ENCODE measurements at regions not wholly inside any gene's neighbourhood (a gene's known extent, or its start where the extent isn't known, plus 50 kb on each side); places are given as distances from the start of the nearest gene placed in this dataset.

DNA sequence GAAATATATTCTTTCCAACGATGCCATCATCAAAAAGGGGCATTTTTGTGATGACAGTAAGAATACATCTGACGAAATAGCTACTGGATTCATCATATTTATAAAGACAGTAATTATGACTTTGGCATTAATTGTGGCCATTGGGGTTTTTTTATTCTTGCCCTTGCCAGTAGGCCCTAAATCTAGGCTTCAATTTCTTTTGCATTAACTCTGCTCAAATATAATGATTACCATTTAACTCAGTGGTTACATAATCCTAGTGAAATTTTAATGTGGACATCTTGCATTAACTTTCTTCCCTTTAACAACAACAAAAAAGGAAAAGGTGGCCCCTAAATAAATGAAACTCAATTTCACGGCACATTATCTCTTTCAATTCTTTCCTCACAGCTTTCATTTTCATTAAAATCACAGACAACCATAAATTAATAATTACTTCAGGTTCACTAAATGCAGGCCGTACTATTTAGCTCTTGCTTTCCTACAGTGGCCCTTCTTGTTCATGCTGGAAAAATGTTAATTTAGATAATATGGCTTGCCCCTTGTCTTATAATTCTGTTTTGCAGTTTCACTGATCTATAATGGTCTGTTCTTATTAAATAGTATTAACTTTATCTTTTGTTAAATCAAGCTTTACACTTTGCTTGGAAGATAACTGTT lies 615.6 kb downstream of the DACH1 start:
- H2AFZ ChIP-seq (ENCODE audit: low read depth, low read length) = no peak overlapping the region
- H2BK12ac ChIP-seq (ENCODE audit: low read length in 2 of 2) = no peak overlapping the region
- no peak overlapping the region for H4K8ac ChIP-seq (ENCODE audit: low read length)
- H2BK120ac ChIP-seq (ENCODE audit: low read depth, low read length) = no peak overlapping the region
- H3K4ac ChIP-seq (ENCODE audit: low read depth in 1 of 2, low read length in 2 of 2) = no peak overlapping the region
- no peak for DNase-seq
- no peak overlapping the region for H3K18ac ChIP-seq (ENCODE audit: low read depth in 1 of 2, low read length in 2 of 2)
- H3K36me3 ChIP-seq (ENCODE audit: control insufficient read depth in 1 of 2, insufficient read depth in 2 of 2, low read depth in 1 of 2, low read length in 2 of 2) = no peaks in the 10 kb centered on the region
- H3K79me1 ChIP-seq (replicated peaks; ENCODE audit: low read length, poor library complexity, severe bottlenecking) = no peaks in the 10 kb centered on the region
- 96% methylated on average over 1 of the region's 4 CpGs for WGBS
- no peak overlapping the region for H3K9ac ChIP-seq (ENCODE audit: low read length)
- H2AK5ac ChIP-seq (ENCODE audit: low read length, severe bottlenecking) = no peak overlapping the region
- no peak overlapping the region for H2BK15ac ChIP-seq (ENCODE audit: low read depth, poor library complexity, severe bottlenecking)
- H2BK5ac ChIP-seq (ENCODE audit: low read depth, low read length, poor library complexity, severe bottlenecking) = no peak overlapping the region
- no peak overlapping the region for H3K23ac ChIP-seq (ENCODE audit: low read length in 2 of 2)
- H4K91ac ChIP-seq (ENCODE audit: low read length) = no peak overlapping the region
- no peak overlapping the region for H3K27ac ChIP-seq (ENCODE audit: low read length, poor library complexity, severe bottlenecking)
- H3K4me1 ChIP-seq (ENCODE audit: control insufficient read depth, insufficient read depth, low read depth, low read length) = no peaks in the 10 kb centered on the region
- H3K27me3 ChIP-seq (ENCODE audit: control insufficient read depth in 1 of 2, insufficient read depth in 1 of 2, low read length in 2 of 2) = no peaks in the 10 kb centered on the region
- no peak overlapping the region for H3K4me3 ChIP-seq (ENCODE audit: insufficient read depth in 1 of 2, low read depth in 1 of 2, low read length in 2 of 2)
- H3K4me2 ChIP-seq (ENCODE audit: low read length, poor library complexity, severe bottlenecking) = no peak overlapping the region
- no peak overlapping the region for H3K14ac ChIP-seq (ENCODE audit: low read length in 2 of 2)
- H3K9me3 ChIP-seq (ENCODE audit: control insufficient read depth, low read length) = no peaks in the 10 kb centered on the region

DNA sequence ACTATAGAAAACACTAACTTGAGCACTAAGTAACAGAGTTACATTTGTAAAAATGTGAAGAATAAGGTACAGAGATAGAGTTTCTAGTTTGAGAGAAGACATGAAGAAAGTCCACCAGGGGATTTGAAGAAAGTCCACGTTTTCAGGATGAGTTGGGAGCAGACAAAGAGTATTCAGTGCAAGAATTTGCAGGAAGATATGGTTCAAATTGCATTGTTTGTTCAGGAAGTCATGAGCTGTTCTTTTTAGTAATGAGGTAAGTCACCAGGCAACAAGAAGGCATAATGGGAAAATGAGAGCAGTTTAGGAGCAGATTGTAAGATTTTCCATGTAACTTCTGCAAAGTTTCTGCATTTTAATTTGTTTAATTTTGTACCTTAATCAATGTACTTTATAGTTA lies 618.0 kb downstream of the DACH1 start:
- Histone ChIP-seq H3K14ac (ENCODE audit: low read length in 2 of 2) (no peak overlapping the region), H4K8ac (ENCODE audit: low read length) (no peak overlapping the region), H2BK15ac (ENCODE audit: low read depth, poor library complexity, severe bottlenecking) (no peak overlapping the region), H3K4me2 (ENCODE audit: low read length, poor library complexity, severe bottlenecking) (no peak overlapping the region), H3K23ac (ENCODE audit: low read length in 2 of 2) (no peak overlapping the region), H3K36me3 (ENCODE audit: control insufficient read depth in 1 of 2, insufficient read depth in 2 of 2, low read depth in 1 of 2, low read length in 2 of 2) (no peaks in the 10 kb centered on the region), H3K27me3 (ENCODE audit: control insufficient read depth in 1 of 2, insufficient read depth in 1 of 2, low read length in 2 of 2) (no peaks in the 10 kb centered on the region), H2BK12ac (ENCODE audit: low read length in 2 of 2) (no peak overlapping the region), H3K4ac (ENCODE audit: low read depth in 1 of 2, low read length in 2 of 2) (no peak overlapping the region), H2AFZ (ENCODE audit: low read depth, low read length) (no peak overlapping the region), H3K79me1 (replicated peaks; ENCODE audit: low read length, poor library complexity, severe bottlenecking) (no peaks in the 10 kb centered on the region), H3K9ac (ENCODE audit: low read length) (no peak overlapping the region), H2BK5ac (ENCODE audit: low read depth, low read length, poor library complexity, severe bottlenecking) (no peak overlapping the region), H3K9me3 (ENCODE audit: control insufficient read depth, low read length) (no peaks in the 10 kb centered on the region), H3K27ac (ENCODE audit: low read length, poor library complexity, severe bottlenecking) (no peak overlapping the region), H3K4me1 (ENCODE audit: control insufficient read depth, insufficient read depth, low read depth, low read length) (no peaks in the 10 kb centered on the region), H3K18ac (ENCODE audit: low read depth in 1 of 2, low read length in 2 of 2) (no peak overlapping the region), H2AK5ac (ENCODE audit: low read length, severe bottlenecking) (no peak overlapping the region), H4K91ac (ENCODE audit: low read length) (no peak overlapping the region), H2BK120ac (ENCODE audit: low read depth, low read length) (no peak overlapping the region), H3K4me3 (ENCODE audit: insufficient read depth in 1 of 2, low read depth in 1 of 2, low read length in 2 of 2) (no peak overlapping the region)
- no peak for DNase-seq
- WGBS = 55% methylated on average over 1 of the region's 1 CpG

DNA sequence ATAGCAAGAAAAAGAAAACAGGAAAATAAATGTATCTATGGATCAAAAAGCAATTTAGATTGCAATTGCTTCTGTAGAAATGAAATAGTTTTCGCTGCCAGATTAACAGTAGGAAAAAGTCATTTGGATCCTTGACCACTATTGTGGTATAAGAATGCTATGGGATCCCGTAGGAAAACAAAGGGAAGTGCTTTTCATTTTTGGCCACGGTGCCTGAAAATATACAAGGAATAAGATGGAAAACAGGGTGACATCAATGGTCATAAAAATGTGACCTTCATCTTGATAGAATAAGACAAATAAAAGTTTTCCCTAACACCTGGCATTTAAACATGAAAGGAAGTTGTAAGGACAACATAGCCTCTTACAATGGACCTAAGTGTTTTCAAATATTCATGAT lies 622.8 kb downstream of the DACH1 start:
- no peak overlapping the region for H2AFZ ChIP-seq (ENCODE audit: low read depth, low read length)
- no peak overlapping the region for H2BK5ac ChIP-seq (ENCODE audit: low read depth, low read length, poor library complexity, severe bottlenecking)
- H2BK15ac ChIP-seq (ENCODE audit: low read depth, poor library complexity, severe bottlenecking) = no peak overlapping the region
- no peak for DNase-seq
- over 99% methylated on average over 3 of the region's 3 CpGs for WGBS
- H3K27me3 ChIP-seq (ENCODE audit: control insufficient read depth in 1 of 2, insufficient read depth in 1 of 2, low read length in 2 of 2) = no peaks in the 10 kb centered on the region
- no peaks in the 10 kb centered on the region for H3K9me3 ChIP-seq (ENCODE audit: control insufficient read depth, low read length)
- no peak overlapping the region for H3K14ac ChIP-seq (ENCODE audit: low read length in 2 of 2)
- H3K4me3 ChIP-seq (ENCODE audit: insufficient read depth in 1 of 2, low read depth in 1 of 2, low read length in 2 of 2) = no peak overlapping the region
- no peak overlapping the region for H3K9ac ChIP-seq (ENCODE audit: low read length)
- no peak overlapping the region for H4K91ac ChIP-seq (ENCODE audit: low read length)
- H2AK5ac ChIP-seq (ENCODE audit: low read length, severe bottlenecking) = no peak overlapping the region
- no peak overlapping the region for H3K27ac ChIP-seq (ENCODE audit: low read length, poor library complexity, severe bottlenecking)
- no peak overlapping the region for H3K4me2 ChIP-seq (ENCODE audit: low read length, poor library complexity, severe bottlenecking)
- H4K8ac ChIP-seq (ENCODE audit: low read length) = no peak overlapping the region
- H3K18ac ChIP-seq (ENCODE audit: low read depth in 1 of 2, low read length in 2 of 2) = no peak overlapping the region
- no peaks in the 10 kb centered on the region for H3K79me1 ChIP-seq (replicated peaks; ENCODE audit: low read length, poor library complexity, severe bottlenecking)
- H2BK12ac ChIP-seq (ENCODE audit: low read length in 2 of 2) = no peak overlapping the region
- no peaks in the 10 kb centered on the region for H3K36me3 ChIP-seq (ENCODE audit: control insufficient read depth in 1 of 2, insufficient read depth in 2 of 2, low read depth in 1 of 2, low read length in 2 of 2)
- H3K4ac ChIP-seq (ENCODE audit: low read depth in 1 of 2, low read length in 2 of 2) = no peak overlapping the region
- H3K4me1 ChIP-seq (ENCODE audit: control insufficient read depth, insufficient read depth, low read depth, low read length) = no peaks in the 10 kb centered on the region
- no peak overlapping the region for H2BK120ac ChIP-seq (ENCODE audit: low read depth, low read length)
- no peak overlapping the region for H3K23ac ChIP-seq (ENCODE audit: low read length in 2 of 2)

DNA sequence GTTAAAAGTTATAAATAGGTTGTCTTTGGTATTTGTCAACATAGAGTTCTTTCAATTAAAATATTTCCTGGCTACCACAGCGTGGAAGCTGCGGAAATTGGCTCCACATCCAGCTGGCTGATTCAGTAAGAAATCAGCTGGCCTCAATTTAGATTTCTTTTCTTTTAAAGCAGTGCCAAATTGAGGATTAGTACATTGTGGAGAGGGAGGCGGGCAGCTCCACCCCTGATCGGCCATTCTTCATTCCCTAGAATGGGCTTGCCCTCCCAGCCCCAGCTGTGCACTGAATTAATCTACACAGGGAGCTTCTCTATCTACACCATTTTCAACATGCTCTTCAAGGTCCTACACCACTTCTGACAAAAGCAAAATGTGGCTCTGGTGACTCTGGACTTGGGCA lies 624.8 kb downstream of the DACH1 start:
- Histone ChIP-seq H3K36me3 (ENCODE audit: control insufficient read depth in 1 of 2, insufficient read depth in 2 of 2, low read depth in 1 of 2, low read length in 2 of 2) (no peaks in the 10 kb centered on the region), H2AFZ (ENCODE audit: low read depth, low read length) (peak overlapping the region; percentile 63), H2BK12ac (ENCODE audit: low read length in 2 of 2) (peak overlapping the region in 1 of 2 experiments; percentile 54), H3K4me2 (ENCODE audit: low read length, poor library complexity, severe bottlenecking) (no peak overlapping the region), H3K9ac (ENCODE audit: low read length) (no peak overlapping the region), H3K4me1 (ENCODE audit: control insufficient read depth, insufficient read depth, low read depth, low read length) (no peaks in the 10 kb centered on the region), H3K14ac (ENCODE audit: low read length in 2 of 2) (no peak overlapping the region), H3K18ac (ENCODE audit: low read depth in 1 of 2, low read length in 2 of 2) (peak overlapping the region in 1 of 2 experiments; percentile 21), H4K8ac (ENCODE audit: low read length) (no peak overlapping the region), H3K27me3 (ENCODE audit: control insufficient read depth in 1 of 2, insufficient read depth in 1 of 2, low read length in 2 of 2) (no peaks in the 10 kb centered on the region), H3K4ac (ENCODE audit: low read depth in 1 of 2, low read length in 2 of 2) (peak overlapping the region in 1 of 2 experiments; percentile 51), H3K23ac (ENCODE audit: low read length in 2 of 2) (no peak overlapping the region), H3K79me1 (replicated peaks; ENCODE audit: low read length, poor library complexity, severe bottlenecking) (no peaks in the 10 kb centered on the region), H2BK120ac (ENCODE audit: low read depth, low read length) (no peak overlapping the region), H2AK5ac (ENCODE audit: low read length, severe bottlenecking) (no peak overlapping the region), H4K91ac (ENCODE audit: low read length) (no peak overlapping the region), H2BK15ac (ENCODE audit: low read depth, poor library complexity, severe bottlenecking) (no peak overlapping the region), H3K4me3 (ENCODE audit: insufficient read depth in 1 of 2, low read depth in 1 of 2, low read length in 2 of 2) (no peak overlapping the region), H3K27ac (ENCODE audit: low read length, poor library complexity, severe bottlenecking) (no peak overlapping the region), H3K9me3 (ENCODE audit: control insufficient read depth, low read length) (no peaks in the 10 kb centered on the region), H2BK5ac (ENCODE audit: low read depth, low read length, poor library complexity, severe bottlenecking) (no peak overlapping the region)
- no peak for DNase-seq
- 98% methylated on average over 4 of the region's 4 CpGs for WGBS
